NOMO-1 treated with dmso at 0.1 percent for 144 hours (cell line): ENCODE measurements at regions not wholly inside any gene's neighbourhood (a gene's known extent, or its start where the extent isn't known, plus 50 kb on each side); places are given as distances from the start of the nearest gene placed in this dataset.
"Not testable (repeated sequence)": the region's sequence is repeated elsewhere in the genome, so short reads cannot be mapped to it uniquely, and the experiment has no call there.

Experiments used
- DNase-seq: peaks from one replicate; lab custom pipeline; 2025; ENCODE audit not compliant: unreplicated experiment; lab: John Stamatoyannopoulos, UW

DNA sequence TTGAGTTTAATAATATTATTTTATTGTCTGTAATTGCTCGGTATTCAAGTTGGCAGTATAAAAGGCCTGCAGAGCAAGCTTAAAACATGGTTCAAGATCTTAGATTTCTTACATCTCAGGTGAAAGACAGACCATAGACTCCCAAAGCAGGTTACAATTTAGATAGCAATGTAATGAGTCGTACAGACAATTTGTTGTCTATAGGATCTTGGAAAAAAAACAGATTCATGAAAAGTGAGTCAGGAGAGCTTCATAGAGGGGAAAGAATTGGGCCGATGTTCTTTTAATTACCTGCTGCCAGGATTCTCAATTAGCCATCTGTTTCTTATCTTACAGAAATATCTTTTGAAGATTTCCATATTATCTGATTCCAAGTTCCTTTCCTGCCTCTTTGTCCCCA, 111.5 kb upstream of the IKBKE start:
- not testable (repeated sequence) for DNase-seq

- DNase-seq, result not testable (repeated sequence)
These were observed 110.9 kb upstream of the IKBKE start for GRCh38 chr1:206359377-206359776.

- not testable (repeated sequence) for DNase-seq
These were observed 108.2 kb upstream of the IKBKE start for GRCh38 chr1:206361978-206362543.

DNA sequence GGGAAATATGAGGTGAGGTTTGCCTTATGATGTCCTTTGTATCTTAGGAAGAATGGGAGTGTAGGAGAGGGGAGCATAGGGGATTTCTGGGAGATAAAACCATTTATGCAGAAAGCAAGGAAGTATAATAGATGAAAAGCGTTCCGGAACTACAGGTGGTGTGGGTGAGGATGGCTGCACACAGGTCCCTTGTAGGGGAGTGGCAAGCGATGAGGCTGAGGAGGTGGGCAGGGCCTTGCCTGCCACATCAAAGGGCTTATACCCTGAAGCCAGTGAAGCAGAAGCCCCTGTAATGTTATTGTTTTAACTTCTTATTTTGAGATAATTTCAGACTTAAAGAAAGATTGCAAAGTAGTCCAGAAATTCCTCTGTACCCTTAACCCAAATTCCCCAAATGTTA, 107.3 kb upstream of the IKBKE start:
- not testable (repeated sequence) for DNase-seq

GRCh38 chr1:206365271-206365670, 105.0 kb upstream of the IKBKE start:
- peak; percentile 37 for DNase-seq

- not testable (repeated sequence) for DNase-seq
These were observed 104.1 kb upstream of the IKBKE start for GRCh38 chr1:206366131-206366530.

DNA sequence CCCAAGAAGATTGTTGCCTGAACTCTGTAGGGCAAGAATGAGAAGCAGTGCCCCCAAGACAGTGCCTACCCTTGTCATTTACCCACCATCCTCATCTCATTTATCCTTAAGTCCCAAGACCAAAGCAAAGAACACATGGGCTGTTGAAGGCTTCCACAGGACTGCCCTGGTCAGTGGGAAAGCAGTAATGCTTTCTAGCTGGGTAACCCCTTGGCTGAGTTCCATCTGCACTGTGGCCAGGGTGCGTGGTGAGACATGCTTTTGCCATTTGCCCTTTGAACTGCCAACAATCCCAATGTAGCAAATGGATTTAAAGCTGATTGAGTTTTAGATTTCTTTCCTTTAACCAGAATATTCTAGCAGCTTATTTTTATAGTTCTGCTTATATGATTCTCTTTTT, 103.5 kb upstream of the IKBKE start:
- not testable (repeated sequence) for DNase-seq

- DNase-seq, result not testable (repeated sequence)
These were observed 102.2 kb upstream of the IKBKE start for GRCh38 chr1:206367955-206368622.

DNA sequence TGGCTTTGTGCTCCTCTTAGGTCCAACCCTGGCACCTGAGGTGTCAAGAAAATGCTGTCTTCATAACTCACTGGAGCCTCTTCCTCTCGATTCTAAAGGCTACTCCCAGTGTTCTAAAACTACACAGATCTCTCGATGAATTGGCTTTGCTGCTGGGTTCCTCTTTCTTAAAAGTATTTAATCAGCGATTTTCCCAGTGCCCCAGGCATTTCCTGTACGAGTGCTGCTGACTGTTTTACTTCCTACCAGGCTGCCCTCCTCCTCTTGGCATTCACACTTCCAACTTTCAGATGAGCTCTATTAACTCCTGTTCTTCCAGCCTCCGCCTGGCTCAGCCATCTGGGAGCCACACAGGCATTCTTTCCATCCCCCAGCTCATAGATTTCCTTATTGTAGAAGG, 95.6 kb upstream of the IKBKE start:
- not testable (repeated sequence) for DNase-seq

GRCh38 chr1:206375552-206375951, 94.7 kb upstream of the IKBKE start:
- not testable (repeated sequence) for DNase-seq

DNA sequence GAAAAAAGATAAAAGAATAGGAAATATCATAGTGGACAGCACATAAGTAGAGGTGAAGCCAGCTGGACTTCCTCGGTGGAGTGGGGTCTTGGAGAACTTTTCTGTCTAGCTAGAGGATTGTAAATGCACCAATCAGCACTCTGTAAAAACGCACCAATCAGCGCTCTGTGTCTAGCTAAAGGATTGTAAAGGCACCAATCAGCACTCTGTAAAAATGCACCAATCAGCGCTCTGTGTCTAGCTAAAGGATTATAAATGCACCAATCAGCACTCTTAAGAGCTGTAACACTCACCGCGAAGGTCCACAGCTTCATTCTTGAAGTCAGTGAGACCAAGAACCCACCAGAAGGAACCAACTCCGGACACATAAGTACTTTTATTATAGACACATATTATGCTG, 91.8 kb upstream of the IKBKE start:
- DNase-seq, result not testable (repeated sequence)

DNA sequence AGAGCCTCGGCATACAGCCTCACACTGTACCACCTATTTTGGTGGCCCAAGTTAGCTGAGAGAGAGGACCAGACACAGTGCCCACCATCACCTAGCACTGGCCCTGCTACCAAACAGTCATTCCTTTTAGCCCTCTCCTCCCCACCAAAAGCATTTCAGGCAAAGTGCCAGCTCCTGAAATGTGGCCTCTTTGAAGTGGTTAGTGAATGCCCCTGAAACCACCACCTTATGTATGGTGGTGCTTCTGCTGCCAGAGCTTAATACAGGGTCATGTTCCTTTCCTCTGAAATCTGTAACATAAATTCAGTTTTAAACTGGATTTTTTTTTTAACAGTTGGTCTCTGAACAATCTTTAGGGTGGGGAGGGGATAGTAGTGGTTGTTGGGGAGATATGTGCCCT, 91.0 kb upstream of the IKBKE start:
- DNase-seq, result not testable (repeated sequence)

GRCh38 chr1:206380163-206380790, 90.0 kb upstream of the IKBKE start:
- DNase-seq, result peak; percentile 39

DNA sequence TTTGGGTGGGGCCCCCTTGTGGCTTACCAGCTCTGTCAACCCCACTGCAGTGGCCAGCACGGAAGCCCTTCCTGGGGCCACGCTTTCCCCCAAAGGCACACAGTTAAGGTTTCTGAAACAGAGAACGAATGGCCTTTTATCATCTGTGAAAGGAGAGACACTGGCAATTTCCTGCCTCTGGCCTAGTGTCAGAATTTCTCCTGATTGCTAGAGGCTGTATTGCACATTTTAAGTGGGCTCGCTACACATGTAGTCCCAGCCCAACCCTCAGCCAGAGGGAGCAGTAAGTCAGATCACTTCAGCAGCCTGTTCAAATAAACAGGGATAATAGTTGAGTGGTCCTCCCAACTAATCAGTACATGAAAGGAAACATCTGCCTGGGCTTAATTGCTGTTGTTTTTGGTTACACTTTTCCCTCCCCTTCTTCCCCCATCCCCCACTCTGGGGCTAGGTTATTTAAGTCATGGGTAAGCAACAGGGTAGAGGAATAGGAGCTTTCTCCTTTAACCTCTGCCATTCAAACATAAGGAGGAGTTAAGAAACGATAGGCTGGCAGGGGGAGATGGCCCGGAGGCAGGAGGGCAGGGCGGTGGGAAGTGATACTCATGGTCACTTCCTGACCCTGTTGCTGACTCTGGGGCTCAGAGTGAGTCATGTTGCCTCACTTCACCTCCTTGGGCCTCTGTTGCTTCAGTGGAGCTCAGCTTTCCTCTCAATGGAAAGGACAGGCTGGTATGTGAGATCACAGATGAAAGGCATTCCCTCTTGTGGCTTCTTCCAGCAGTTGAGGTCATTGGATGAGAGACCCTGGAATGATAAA, 89.3 kb upstream of the IKBKE start:
- DNase-seq, result not testable (repeated sequence)

- peak; percentile 49 for DNase-seq
These were observed 86.1 kb upstream of the IKBKE start for GRCh38 chr1:206384029-206384807.

DNA sequence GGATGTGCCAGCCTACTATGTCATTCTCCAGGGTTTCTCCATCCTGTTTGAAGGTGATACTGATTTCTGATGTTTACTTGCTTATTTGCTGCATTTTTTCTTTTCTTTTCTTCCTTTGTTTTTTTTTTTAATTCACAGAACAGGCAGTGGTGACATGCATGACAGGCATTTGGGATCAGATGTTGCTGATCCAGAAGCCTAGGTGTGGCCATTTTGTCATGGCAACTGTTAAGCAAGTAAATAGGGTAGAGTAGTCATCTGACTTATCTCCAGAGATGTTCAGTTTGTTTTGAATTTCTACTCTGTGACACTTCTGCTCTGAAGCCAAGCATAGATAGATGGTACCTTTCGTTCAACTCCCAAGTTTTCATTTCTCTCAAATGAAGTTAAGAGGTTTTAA, 85.4 kb upstream of the IKBKE start:
- not testable (repeated sequence) for DNase-seq

- DNase-seq, result not testable (repeated sequence)
These were observed 82.6 kb upstream of the IKBKE start for GRCh38 chr1:206387631-206388030.

DNA sequence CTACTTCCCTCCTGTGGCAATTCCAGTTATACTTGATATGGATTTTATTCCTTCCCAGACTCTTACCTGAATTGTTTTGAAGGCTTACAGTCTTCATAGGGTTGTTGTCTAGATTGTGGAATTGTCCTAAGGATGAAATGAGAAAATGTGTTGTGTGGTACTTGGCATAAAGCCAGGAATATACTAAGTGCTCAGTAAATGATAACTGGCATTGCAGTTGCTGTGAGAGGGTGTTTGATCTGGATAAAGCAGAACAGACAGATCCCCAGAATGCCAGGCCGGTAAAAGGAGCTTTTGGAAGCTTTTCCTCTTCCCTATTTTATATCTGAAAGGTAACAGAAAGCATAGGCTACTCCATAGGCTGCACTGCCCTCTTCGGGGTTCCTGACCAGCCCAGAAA, 78.4 kb upstream of the IKBKE start:
- DNase-seq, result not testable (repeated sequence)

DNA sequence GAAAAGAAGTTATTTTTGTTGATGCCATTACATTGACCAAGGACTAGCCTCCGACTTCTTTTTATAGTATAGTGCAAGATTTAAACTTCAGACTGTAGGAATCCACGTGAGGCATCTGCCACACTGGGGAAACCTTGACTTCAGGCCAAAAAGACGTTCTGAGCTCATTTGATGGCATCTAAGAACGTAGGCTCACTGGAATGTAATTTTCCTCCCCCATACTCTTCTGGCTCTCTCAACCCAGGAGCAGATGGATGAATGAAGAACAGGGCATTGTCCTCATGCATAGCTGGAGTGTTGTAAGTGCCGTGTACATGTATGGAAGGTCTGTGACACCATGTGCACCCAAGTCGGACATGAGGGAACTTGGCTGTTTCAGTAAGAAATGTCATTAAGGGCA, 72.8 kb upstream of the IKBKE start:
- DNase-seq, result not testable (repeated sequence)

- not testable (repeated sequence) for DNase-seq
These were observed 72.0 kb upstream of the IKBKE start for GRCh38 chr1:206398261-206398660.
